ENCODE measurements at regions not wholly inside any gene's neighbourhood (a gene's known extent, or its start where the extent isn't known, plus 50 kb on each side); places are given as distances from the start of the nearest gene placed in this dataset.

DNA sequence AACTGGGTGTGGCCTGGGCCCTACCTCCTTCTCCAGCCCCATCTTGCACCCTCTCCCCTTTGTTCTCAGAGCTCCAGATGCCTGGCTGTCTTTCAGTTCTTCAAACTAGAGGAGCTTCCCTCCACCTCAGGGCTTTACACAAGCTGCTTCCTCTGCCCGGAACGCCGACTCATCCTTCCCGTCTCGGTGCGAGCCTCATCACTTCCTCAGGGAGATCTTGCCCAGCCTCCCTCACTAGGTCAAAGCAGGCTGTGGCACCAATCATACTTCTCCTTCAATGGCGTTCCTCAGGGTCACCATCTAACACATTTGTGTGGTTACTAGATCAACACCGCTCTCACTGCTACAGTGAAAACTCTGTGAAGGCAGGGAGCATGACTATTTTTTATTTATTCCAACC lies 56.2 kb upstream of the ZSWIM6 start:
- Histone ChIP-seq H3K27ac (no peak overlapping the region), H3K36me3 (no peaks in the 10 kb centered on the region), H3K9me3 (no peaks in the 10 kb centered on the region), H3K4me1 (no peaks in the 10 kb centered on the region), H3K4me3 (no peak overlapping the region), H3K27me3 (no peaks in the 10 kb centered on the region)
- TF ChIP-seq CTCF (IDR thresholded peaks at IDR 0.05) (no peak), POLR2AphosphoS5 (IDR thresholded peaks at IDR 0.05) (no peak), POLR2A (IDR thresholded peaks at IDR 0.05) (no peak)
- DNase-seq (ENCODE audit: low spot score in 2 of 2): peak in 1 of 2 donors; percentile 26
- intact Hi-C loops (cut with DNase I; ENCODE audit: low total_unique reads): no loop called here

DNA sequence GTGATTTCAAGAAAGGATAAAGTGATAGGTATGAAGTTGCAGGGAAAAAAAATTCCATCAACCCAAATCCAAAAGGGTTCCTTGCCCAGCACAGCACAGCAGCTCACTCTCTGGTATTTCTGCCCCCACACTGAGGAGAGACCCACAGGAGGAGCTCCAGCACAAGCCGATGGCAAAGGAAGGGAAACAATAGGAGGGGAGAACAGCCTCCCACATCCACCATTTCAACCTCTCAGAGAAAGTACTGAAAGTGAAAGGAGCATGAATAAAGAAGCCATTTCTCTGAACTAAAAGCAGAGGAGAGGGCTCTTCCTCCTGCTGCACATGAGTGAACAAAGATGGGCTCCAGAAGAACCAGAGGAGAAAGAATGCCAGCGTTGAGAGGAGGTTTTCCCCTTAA lies 54.9 kb upstream of the ZSWIM6 start:
- intact Hi-C loops (cut with DNase I; ENCODE audit: low total_unique reads): no loop called here
- no peaks in the 10 kb centered on the region for H3K4me1 ChIP-seq
- no peaks in the 10 kb centered on the region for H3K36me3 ChIP-seq
- TF ChIP-seq POLR2A (IDR thresholded peaks at IDR 0.05) (no peak), CTCF (IDR thresholded peaks at IDR 0.05) (no peak), POLR2AphosphoS5 (IDR thresholded peaks at IDR 0.05) (no peak)
- no peak for DNase-seq (ENCODE audit: low spot score in 2 of 2)
- H3K27me3 ChIP-seq: no peaks in the 10 kb centered on the region
- no peaks in the 10 kb centered on the region for H3K9me3 ChIP-seq
- no peak overlapping the region for H3K4me3 ChIP-seq
- no peak overlapping the region for H3K27ac ChIP-seq

DNA sequence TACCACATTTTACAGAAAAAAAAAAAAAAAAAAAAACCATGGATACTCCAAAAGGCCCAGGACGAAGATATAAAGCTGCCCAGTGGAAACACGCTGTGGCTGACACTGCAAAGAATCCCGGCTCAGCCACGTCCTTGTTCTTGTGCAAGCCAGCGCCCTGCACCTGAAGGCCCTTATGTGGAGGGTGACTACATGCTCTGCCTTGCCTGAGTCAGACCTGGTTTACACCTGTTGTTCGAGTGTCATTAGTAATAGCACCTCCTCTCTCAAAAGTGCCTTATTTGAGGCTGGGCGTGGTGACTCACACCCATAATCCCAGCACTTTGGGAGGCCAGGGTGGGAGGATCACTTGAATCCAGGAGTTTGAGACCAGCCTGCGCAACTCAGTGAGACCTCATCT lies 54.3 kb upstream of the ZSWIM6 start:
- H3K4me3 ChIP-seq: no peak overlapping the region
- TF ChIP-seq POLR2A (IDR thresholded peaks at IDR 0.05): no peak
- TF ChIP-seq POLR2AphosphoS5 (IDR thresholded peaks at IDR 0.05): no peak
- TF ChIP-seq CTCF (IDR thresholded peaks at IDR 0.05): no peak
- no peak for DNase-seq (ENCODE audit: low spot score in 2 of 2)
- no peaks in the 10 kb centered on the region for H3K36me3 ChIP-seq
- intact Hi-C loops (cut with DNase I; ENCODE audit: low total_unique reads): no loop called here
- H3K27me3 ChIP-seq: no peaks in the 10 kb centered on the region
- H3K27ac ChIP-seq: no peak overlapping the region
- H3K9me3 ChIP-seq: no peaks in the 10 kb centered on the region
- no peaks in the 10 kb centered on the region for H3K4me1 ChIP-seq

DNA sequence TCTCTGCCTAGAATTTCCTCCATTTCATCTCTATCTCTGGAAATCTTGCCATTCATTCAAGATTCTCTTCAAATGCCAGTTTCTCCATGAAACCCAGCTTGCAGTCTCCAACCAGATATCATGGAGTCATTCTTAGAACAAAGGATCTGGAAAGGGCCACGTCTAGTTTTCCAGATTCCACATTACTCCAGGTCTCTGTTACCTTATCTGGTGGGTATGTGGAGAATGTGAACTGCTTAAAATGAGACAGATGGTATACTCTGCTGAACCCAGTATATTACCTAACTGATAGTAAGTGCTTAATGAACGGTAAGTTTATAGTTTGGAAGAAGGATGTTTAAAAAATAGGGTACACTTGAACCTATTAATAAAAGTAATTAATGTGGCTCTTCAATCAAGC lies 52.3 kb upstream of the ZSWIM6 start:
- Histone ChIP-seq H3K9me3 (no peaks in the 10 kb centered on the region), H3K36me3 (no peaks in the 10 kb centered on the region), H3K27ac (no peak overlapping the region), H3K4me1 (no peaks in the 10 kb centered on the region), H3K4me3 (no peak overlapping the region), H3K27me3 (no peaks in the 10 kb centered on the region)
- intact Hi-C loops (cut with DNase I; ENCODE audit: low total_unique reads): no loop called here
- TF ChIP-seq POLR2A (IDR thresholded peaks at IDR 0.05) (no peak), CTCF (IDR thresholded peaks at IDR 0.05) (no peak), POLR2AphosphoS5 (IDR thresholded peaks at IDR 0.05) (no peak)
- no peak for DNase-seq (ENCODE audit: low spot score in 2 of 2)

DNA sequence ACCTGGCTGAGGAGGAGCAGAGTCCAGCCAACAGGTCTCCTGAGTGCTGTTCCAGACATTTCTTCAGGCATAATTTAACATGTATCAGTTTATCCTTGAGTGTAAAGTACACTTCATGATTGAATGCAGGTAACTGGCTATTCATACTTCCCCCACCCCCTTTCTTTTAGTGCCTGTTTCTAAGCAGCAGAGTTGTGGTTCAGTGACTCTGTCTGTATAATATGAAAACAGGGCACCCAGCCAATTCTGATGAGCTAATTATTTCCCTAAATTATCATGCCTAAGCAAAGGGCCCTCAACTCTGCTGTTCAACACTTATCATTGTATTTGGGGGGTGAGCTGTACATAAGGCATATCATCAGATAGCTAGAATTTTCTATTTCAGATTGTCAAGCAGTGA lies 51.9 kb upstream of the ZSWIM6 start:
- TF ChIP-seq POLR2AphosphoS5 (IDR thresholded peaks at IDR 0.05) (no peak), POLR2A (IDR thresholded peaks at IDR 0.05) (no peak), CTCF (IDR thresholded peaks at IDR 0.05) (no peak)
- Histone ChIP-seq H3K9me3 (no peaks in the 10 kb centered on the region), H3K4me1 (no peaks in the 10 kb centered on the region), H3K4me3 (no peak overlapping the region), H3K36me3 (no peaks in the 10 kb centered on the region), H3K27me3 (no peaks in the 10 kb centered on the region), H3K27ac (no peak overlapping the region)
- DNase-seq (ENCODE audit: low spot score in 2 of 2): no peak
- intact Hi-C loops (cut with DNase I; ENCODE audit: low total_unique reads): no loop called here
